Thyroid gland (tissue), 4 donors: ENCODE measurements at regions not wholly inside any gene's neighbourhood (a gene's known extent, or its start where the extent isn't known, plus 50 kb on each side); places are given as distances from the start of the nearest gene placed in this dataset.

Experiments
- DNase-seq, 2 donors: peaks; one replicate each; pipeline ENCODE4 v3.0.0-alpha.2; 2019
- H3K27ac ChIP-seq, 3 donors: fragments of 200-600 bp; sonication (generic); 1 replicate in 2 of 3; 2 replicates in 1 of 3; pipeline ENCODE4 v1.5.1; 2016 to 2019; ENCODE audit warnings: mild to moderate bottlenecking in 1 of 3, moderate library complexity in 1 of 3
- H3K27me3 ChIP-seq: fragments of 200-600 bp; sonication (generic); one replicate; pipeline ENCODE4 v1.5.1; 2019
- H3K36me3 ChIP-seq, 2 donors: fragments of 200-600 bp; sonication (generic); one replicate each; pipeline ENCODE4 v1.5.1; 2016 to 2019
- H3K4me1 ChIP-seq, 2 donors: fragments of 200-600 bp; sonication (generic); one replicate each; pipeline ENCODE4 v1.5.1; 2017 to 2019
- H3K4me3 ChIP-seq, 3 donors: fragments of 200-600 bp; sonication (generic); replicated peaks in 1 of 3; 1 replicate in 2 of 3; 2 replicates in 1 of 3; pipeline ENCODE4 v1.5.1; 2016; ENCODE audit warnings: mild to moderate bottlenecking in 1 of 3
- H3K9me3 ChIP-seq: fragments of 200-600 bp; sonication (generic); one replicate; pipeline ENCODE4 v1.5.1; 2017
- CTCF ChIP-seq, 6 experiments: fragments of 200-600 bp in 3 of 6; fragments of 450-650 bp in 3 of 6; sonication (generic) in 3 of 6; IDR thresholded peaks; one replicate each; pipeline ENCODE4 v1.5.1; 2016 to 2019; ENCODE audit warnings: antibody characterized with exemption in 6 of 6, mild to moderate bottlenecking in 2 of 6, inconsistent platforms in 1 of 6, moderate library complexity in 1 of 6
- POLR2A ChIP-seq, 2 donors: fragments of 450-650 bp; IDR thresholded peaks; one replicate each; pipeline ENCODE4 v1.6.1; 2017; ENCODE audit warnings: antibody characterized with exemption in 2 of 2, mild to moderate bottlenecking in 2 of 2, moderate library complexity in 1 of 2
- WGBS, 2 donors: methylation state at CpG; one replicate each; pipeline ENCODE4 v1.1.5; 2017; 5-methylcytosine and 5-hydroxymethylcytosine counted together
- intact Hi-C: fragments of 100-400 bp; cut with DNase I; formaldehyde crosslinking; loops from one replicate; pipeline ENCODE4 v1.15.1; 2023

GRCh38 chr2:23204685-23205242, 180.2 kb upstream of the KLHL29 start:
- H3K4me1 ChIP-seq, result no peaks in the 10 kb centered on the region
- no peaks in the 10 kb centered on the region for H3K36me3 ChIP-seq
- no peak for DNase-seq
- WGBS, 2 donors, result 32 to 54% methylated on average over 1 of the region's 1 CpG
- intact Hi-C loops, result no loop called here
- TF ChIP-seq CTCF (IDR thresholded peaks at IDR 0.05), result no peak
- H3K9me3 ChIP-seq, result no peaks in the 10 kb centered on the region
- H3K27me3 ChIP-seq, result no peaks in the 10 kb centered on the region
- no peak overlapping the region for H3K27ac ChIP-seq
- no peak overlapping the region for H3K4me3 ChIP-seq

GRCh38 chr2:23206650-23207049, 178.3 kb upstream of the KLHL29 start:
- DNase-seq, result no peak
- TF ChIP-seq POLR2A (IDR thresholded peaks at IDR 0.05) (no peak), CTCF (IDR thresholded peaks at IDR 0.05) (no peak)
- no peak overlapping the region for H3K27ac ChIP-seq
- H3K4me3 ChIP-seq, result no peak overlapping the region
- no peaks in the 10 kb centered on the region for H3K9me3 ChIP-seq
- no peaks in the 10 kb centered on the region for H3K27me3 ChIP-seq
- no peaks in the 10 kb centered on the region for H3K4me1 ChIP-seq
- intact Hi-C loops, result no loop called here
- whole genome bisulfite sequencing, 2 donors, result 66 to 93% methylated on average over 8 of the region's 8 CpGs
- H3K36me3 ChIP-seq, result no peaks in the 10 kb centered on the region

GRCh38 chr2:23207871-23208270, 177.1 kb upstream of the KLHL29 start:
- Histone ChIP-seq H3K4me3 (no peak overlapping the region), H3K36me3 (no peaks in the 10 kb centered on the region), H3K27me3 (no peaks in the 10 kb centered on the region), H3K27ac (no peak overlapping the region), H3K4me1 (no peaks in the 10 kb centered on the region), H3K9me3 (no peaks in the 10 kb centered on the region)
- intact Hi-C loops, result no loop called here
- TF ChIP-seq CTCF (IDR thresholded peaks at IDR 0.05) (no peak), POLR2A (IDR thresholded peaks at IDR 0.05) (no peak)
- WGBS, 2 donors, result 66 to 73% methylated on average over 5 of the region's 5 CpGs
- no peak for DNase-seq

- WGBS, 2 donors, result 24 to 48% methylated on average over 2 of the region's 2 CpGs
- TF ChIP-seq POLR2A (IDR thresholded peaks at IDR 0.05) (no peak), CTCF (IDR thresholded peaks at IDR 0.05) (no peak)
- H3K27me3 ChIP-seq, result no peaks in the 10 kb centered on the region
- intact Hi-C loops, result no loop called here
- DNase-seq, result no peak
- H3K27ac ChIP-seq, result no peak overlapping the region
- H3K4me3 ChIP-seq, result no peak overlapping the region
- no peaks in the 10 kb centered on the region for H3K4me1 ChIP-seq
- no peaks in the 10 kb centered on the region for H3K36me3 ChIP-seq
- no peaks in the 10 kb centered on the region for H3K9me3 ChIP-seq
Measured at GRCh38 chr2:23208339-23208738, 176.6 kb upstream of the KLHL29 start.

GRCh38 chr2:23209059-23209458, 175.9 kb upstream of the KLHL29 start:
- DNase-seq, result no peak
- Histone ChIP-seq H3K27ac (no peak overlapping the region), H3K4me1 (no peaks in the 10 kb centered on the region), H3K9me3 (no peaks in the 10 kb centered on the region), H3K4me3 (no peak overlapping the region), H3K27me3 (no peaks in the 10 kb centered on the region), H3K36me3 (no peaks in the 10 kb centered on the region)
- WGBS, 2 donors, result 0% methylated on average over 1 of the region's 1 CpG
- intact Hi-C loops, result no loop called here
- TF ChIP-seq CTCF (IDR thresholded peaks at IDR 0.05) (no peak), POLR2A (IDR thresholded peaks at IDR 0.05) (no peak)
